Left lung (tissue), 4 donors: ENCODE measurements at regions not wholly inside any gene's neighbourhood (a gene's known extent, or its start where the extent isn't known, plus 50 kb on each side); places are given as distances from the start of the nearest gene placed in this dataset.

ENCODE experiments used
- ATAC-seq: fragments of 200-7000 bp; cut with Tn5 transposase; one replicate; pipeline ENCODE4 v1.9.1; 2020; ENCODE audit warnings: moderate library complexity
- DNase-seq, 4 donors: peaks; one replicate each; pipeline ENCODE4 v3.0.0-alpha.2; 2013 to 2020
- H3K27ac ChIP-seq, 2 donors: fragments of 200-600 bp; sonication (generic) in 1 of 2; one replicate each; pipeline versions ENCODE4 v1.5.0 to v1.8.0; 2020 to 2021
- H3K27me3 ChIP-seq, 2 donors: fragments of 200-600 bp; sonication (generic) in 1 of 2; one replicate each; pipeline versions ENCODE4 v1.5.0 to v1.8.0; 2020 to 2021
- H3K36me3 ChIP-seq, 2 donors: fragments of 200-600 bp; sonication (generic) in 1 of 2; one replicate each; pipeline versions ENCODE4 v1.5.0 to v1.8.0; 2020 to 2021
- H3K4me1 ChIP-seq, 2 donors: fragments of 200-600 bp; one replicate each; pipeline ENCODE4 v1.8.0; 2021
- H3K4me3 ChIP-seq, 2 donors: fragments of 200-600 bp; sonication (generic) in 1 of 2; one replicate each; pipeline versions ENCODE4 v1.5.0 to v1.8.0; 2020 to 2021; ENCODE audit warnings: mild to moderate bottlenecking in 1 of 2
- H3K9me3 ChIP-seq, 2 donors: fragments of 200-600 bp; sonication (generic) in 1 of 2; one replicate each; pipeline versions ENCODE4 v1.5.0 to v1.8.0; 2020 to 2021
- CTCF ChIP-seq, 2 donors: fragments of 200-600 bp; sonication (generic) in 1 of 2; IDR thresholded peaks; one replicate each; pipeline versions ENCODE4 v1.5.0 to v1.8.0; 2021; ENCODE audit warnings: antibody characterized with exemption in 2 of 2
- intact Hi-C, 2 donors: fragments of 100-400 bp; cut with DNase I; formaldehyde crosslinking; loops; one replicate each; pipeline versions ENCODE4 v1.11.2 to v1.14.2; 2022
- donor health status: DM: no; HTN: yes; CAD: no.
- donor health status: DM: no; HTN: no; CAD: no.

- Histone ChIP-seq H3K27me3 (no peaks in the 10 kb centered on the region), H3K9me3 (no peaks in the 10 kb centered on the region), H3K36me3 (no peaks in the 10 kb centered on the region), H3K4me1 (no peaks in the 10 kb centered on the region), H3K27ac (no peak overlapping the region), H3K4me3 (no peak overlapping the region)
- no peak for TF ChIP-seq CTCF (IDR thresholded peaks at IDR 0.05)
- DNase-seq (no peak), ATAC-seq (no peak)
- intact Hi-C loops: no loop called here
These were observed 359.3 kb downstream of the EFNB2 start for GRCh38 chr13:106176117-106176516.

- Histone ChIP-seq H3K36me3 (no peaks in the 10 kb centered on the region), H3K9me3 (no peaks in the 10 kb centered on the region), H3K4me3 (no peak overlapping the region), H3K4me1 (no peaks in the 10 kb centered on the region), H3K27me3 (no peaks in the 10 kb centered on the region), H3K27ac (no peak overlapping the region)
- no peak for ATAC-seq
- intact Hi-C loops: no loop called here
- no peak for DNase-seq
- TF ChIP-seq CTCF (IDR thresholded peaks at IDR 0.05): no peak
These were observed 361.4 kb downstream of the EFNB2 start for GRCh38 chr13:106173891-106174610.

- DNase-seq (no peak), ATAC-seq (no peak)
- intact Hi-C loops: no loop called here
- Histone ChIP-seq H3K27me3 (no peaks in the 10 kb centered on the region), H3K36me3 (no peaks in the 10 kb centered on the region), H3K4me1 (no peaks in the 10 kb centered on the region), H3K27ac (no peak overlapping the region), H3K4me3 (no peak overlapping the region), H3K9me3 (no peaks in the 10 kb centered on the region)
- no peak for TF ChIP-seq CTCF (IDR thresholded peaks at IDR 0.05)
These were observed 362.1 kb downstream of the EFNB2 start for GRCh38 chr13:106173346-106173745.

- H3K27me3 ChIP-seq: no peaks in the 10 kb centered on the region
- ATAC-seq (no peak), DNase-seq (no peak)
- H3K4me3 ChIP-seq: no peak overlapping the region
- H3K4me1 ChIP-seq: no peaks in the 10 kb centered on the region
- H3K9me3 ChIP-seq: no peaks in the 10 kb centered on the region
- no peak for TF ChIP-seq CTCF (IDR thresholded peaks at IDR 0.05)
- intact Hi-C loops: no loop called here
- no peak overlapping the region for H3K27ac ChIP-seq
- H3K36me3 ChIP-seq: no peaks in the 10 kb centered on the region
These were observed 363.1 kb downstream of the EFNB2 start for GRCh38 chr13:106172176-106172905.

- Histone ChIP-seq H3K36me3 (no peaks in the 10 kb centered on the region), H3K27ac (no peak overlapping the region), H3K4me3 (no peak overlapping the region), H3K4me1 (peaks cover 0 to 7% of the 10 kb centered on the region in 2 donors), H3K27me3 (no peaks in the 10 kb centered on the region), H3K9me3 (peaks cover 0 to 8% of the 10 kb centered on the region in 2 donors)
- ATAC-seq (no peak), DNase-seq (no peak)
- intact Hi-C loops: no loop called here
- no peak for TF ChIP-seq CTCF (IDR thresholded peaks at IDR 0.05)
These were observed 372.0 kb downstream of the EFNB2 start for GRCh38 chr13:106163426-106163825.
